GM06990 (cell line): ENCODE measurements at regions not wholly inside any gene's neighbourhood (a gene's known extent, or its start where the extent isn't known, plus 50 kb on each side); places are given as distances from the start of the nearest gene placed in this dataset.

Experiments used
- DNase-seq: peaks from one replicate; pipeline ENCODE4 v3.0.0-alpha.2; 2011; ENCODE audit not compliant: insufficient read length; ENCODE audit errors: extremely low read depth
- H3K27me3 ChIP-seq: replicated peaks from 2 replicates; pipeline ENCODE4 v1.6.0; 2011; ENCODE audit warnings: low read length; ENCODE audit not compliant: control insufficient read depth, insufficient read depth
- H3K36me3 ChIP-seq: 2 replicates; pipeline ENCODE4 v1.5.1; 2011; ENCODE audit warnings: low read length; ENCODE audit not compliant: control insufficient read depth, insufficient read depth
- H3K4me3 ChIP-seq: replicated peaks from 2 replicates; pipeline ENCODE4 v1.5.1; 2011; ENCODE audit warnings: low read depth, mild to moderate bottlenecking, control low read depth, low read length
- TF ChIP-seq, protein P1 (sequence below): IDR thresholded peaks from 2 replicates; pipeline ENCODE4 v1.5.1; 2011; ENCODE audit warnings: low read length, control low read depth, mild to moderate bottlenecking, inconsistent platforms; ENCODE audit not compliant: insufficient read depth, poor library complexity, severe bottlenecking

DNA sequence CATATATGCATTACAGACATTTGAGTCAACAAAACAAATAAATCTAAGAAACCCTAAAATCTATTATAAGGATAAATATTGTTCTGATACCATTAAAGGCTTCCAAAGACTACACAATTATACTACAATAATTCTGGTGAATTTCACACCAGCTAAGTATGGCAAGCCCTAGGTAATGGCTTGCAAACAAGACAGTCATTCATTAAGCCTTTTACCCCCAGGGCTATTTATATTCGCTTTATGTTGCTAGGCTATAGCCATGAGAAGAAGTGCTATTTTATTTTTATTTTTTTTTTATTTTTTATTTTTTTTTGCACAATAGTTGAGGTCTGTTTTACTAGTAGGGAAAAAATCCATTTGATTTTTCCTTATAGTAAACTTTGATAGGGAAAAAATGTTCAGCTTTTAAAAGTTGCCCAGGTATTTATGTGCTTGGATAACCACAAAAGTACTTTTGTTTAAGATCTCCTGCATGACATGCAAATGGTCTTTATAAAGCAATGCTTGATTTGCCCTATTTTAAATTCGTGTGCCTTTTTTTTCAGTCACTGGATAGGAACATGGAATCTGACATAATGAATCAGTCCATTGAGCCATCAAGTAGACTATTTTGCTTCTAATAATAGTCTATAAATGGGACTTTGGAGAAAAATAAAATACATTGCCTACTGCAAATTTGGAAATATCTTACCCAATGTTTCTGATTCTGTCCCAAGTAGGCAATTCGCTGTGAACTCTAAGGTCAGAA, 946.3 kb upstream of the COX7C start:
- DNase-seq, result no peak
- no peaks in the 10 kb centered on the region for H3K27me3 ChIP-seq
- H3K36me3 ChIP-seq, result no peaks in the 10 kb centered on the region
- TF ChIP-seq, protein P1, sequence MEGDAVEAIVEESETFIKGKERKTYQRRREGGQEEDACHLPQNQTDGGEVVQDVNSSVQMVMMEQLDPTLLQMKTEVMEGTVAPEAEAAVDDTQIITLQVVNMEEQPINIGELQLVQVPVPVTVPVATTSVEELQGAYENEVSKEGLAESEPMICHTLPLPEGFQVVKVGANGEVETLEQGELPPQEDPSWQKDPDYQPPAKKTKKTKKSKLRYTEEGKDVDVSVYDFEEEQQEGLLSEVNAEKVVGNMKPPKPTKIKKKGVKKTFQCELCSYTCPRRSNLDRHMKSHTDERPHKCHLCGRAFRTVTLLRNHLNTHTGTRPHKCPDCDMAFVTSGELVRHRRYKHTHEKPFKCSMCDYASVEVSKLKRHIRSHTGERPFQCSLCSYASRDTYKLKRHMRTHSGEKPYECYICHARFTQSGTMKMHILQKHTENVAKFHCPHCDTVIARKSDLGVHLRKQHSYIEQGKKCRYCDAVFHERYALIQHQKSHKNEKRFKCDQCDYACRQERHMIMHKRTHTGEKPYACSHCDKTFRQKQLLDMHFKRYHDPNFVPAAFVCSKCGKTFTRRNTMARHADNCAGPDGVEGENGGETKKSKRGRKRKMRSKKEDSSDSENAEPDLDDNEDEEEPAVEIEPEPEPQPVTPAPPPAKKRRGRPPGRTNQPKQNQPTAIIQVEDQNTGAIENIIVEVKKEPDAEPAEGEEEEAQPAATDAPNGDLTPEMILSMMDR, result no peak
- no peak overlapping the region for H3K4me3 ChIP-seq

DNA sequence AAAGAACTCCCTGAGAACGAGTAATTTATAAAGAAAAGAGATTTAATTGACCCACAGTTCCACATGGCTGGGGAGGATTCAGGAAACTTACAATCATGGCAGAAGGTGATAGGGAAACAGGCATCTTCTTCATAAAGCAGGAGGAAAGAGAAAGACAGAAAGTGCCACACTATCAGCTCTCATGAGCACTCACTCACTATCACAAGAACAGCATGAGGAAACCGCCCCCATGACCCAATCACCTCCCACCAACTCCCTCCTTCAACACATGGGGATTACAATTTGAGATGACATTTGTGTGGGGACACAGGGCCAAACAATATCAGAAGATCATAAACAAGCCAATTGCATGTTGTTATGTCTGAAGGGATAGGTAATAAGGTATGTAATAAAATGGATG, 935.9 kb upstream of the COX7C start:
- Histone ChIP-seq H3K36me3 (no peaks in the 10 kb centered on the region), H3K27me3 (no peaks in the 10 kb centered on the region), H3K4me3 (no peak overlapping the region)
- TF ChIP-seq, protein P1, result no peak
- no peak for DNase-seq

DNA sequence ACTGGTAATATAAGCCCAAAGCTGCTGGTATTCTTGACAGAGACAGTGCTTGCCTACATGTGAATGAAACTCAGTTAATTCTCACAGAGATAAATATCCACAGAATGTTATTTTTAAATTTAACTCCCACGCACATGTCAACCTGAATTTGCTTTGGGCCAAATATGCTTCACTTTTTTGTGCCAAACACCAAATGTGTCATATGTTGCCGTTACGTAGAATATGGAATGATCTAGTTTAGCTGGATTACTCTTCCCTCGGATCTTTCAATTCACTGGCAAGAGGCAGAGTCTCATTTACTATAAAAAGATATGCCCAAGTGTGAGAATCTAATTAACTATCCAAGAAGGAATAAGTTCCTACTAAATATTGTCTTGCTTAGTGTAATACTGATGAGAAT, 933.4 kb upstream of the COX7C start:
- H3K36me3 ChIP-seq, result no peaks in the 10 kb centered on the region
- no peak overlapping the region for H3K4me3 ChIP-seq
- no peak for DNase-seq
- TF ChIP-seq, protein P1, result no peak
- H3K27me3 ChIP-seq, result no peaks in the 10 kb centered on the region

DNA sequence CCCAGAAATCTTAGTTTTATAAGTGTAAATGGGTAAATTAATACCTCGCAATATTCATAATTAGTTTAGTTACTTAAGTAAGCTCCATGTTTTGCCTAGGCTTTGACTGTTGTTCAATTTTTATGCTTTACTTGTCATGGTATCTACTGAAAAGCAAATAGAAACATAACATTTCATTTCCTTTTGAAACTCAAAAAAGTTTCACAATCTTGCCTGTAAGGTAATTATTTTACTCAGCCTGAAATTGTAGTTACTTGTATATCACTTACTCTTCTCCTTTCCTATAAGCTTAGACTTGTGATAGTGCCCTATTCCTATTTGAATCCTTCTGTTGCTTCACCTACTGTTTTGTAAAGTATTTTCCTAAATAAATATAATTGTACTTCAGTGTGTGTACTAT, 914.4 kb upstream of the COX7C start:
- no peak for DNase-seq
- H3K36me3 ChIP-seq, result no peaks in the 10 kb centered on the region
- H3K27me3 ChIP-seq, result no peaks in the 10 kb centered on the region
- no peak overlapping the region for H3K4me3 ChIP-seq
- TF ChIP-seq, protein P1, result no peak

DNA sequence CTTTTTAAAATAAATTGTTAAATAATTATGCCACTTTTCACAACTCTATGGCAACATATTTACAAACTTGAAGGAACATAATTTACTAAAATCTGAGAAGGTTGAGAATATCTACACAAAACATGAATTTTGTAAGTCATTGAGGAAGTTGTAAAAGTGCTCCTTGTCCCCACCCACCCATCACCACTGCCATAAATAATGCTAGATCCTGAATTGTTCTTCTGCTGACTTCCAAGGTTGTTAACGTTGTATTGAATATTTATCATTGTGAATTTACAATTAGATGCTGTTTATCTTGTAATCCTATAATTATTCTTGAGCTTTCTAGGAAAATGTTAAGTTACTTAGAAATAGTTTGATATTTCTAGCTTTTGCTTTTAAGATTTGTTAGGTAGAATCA, 908.0 kb upstream of the COX7C start:
- TF ChIP-seq, protein P1, result no peak
- Histone ChIP-seq H3K36me3 (no peaks in the 10 kb centered on the region), H3K4me3 (no peak overlapping the region), H3K27me3 (no peaks in the 10 kb centered on the region)
- DNase-seq, result no peak
